DOHH2 (cell line): ENCODE measurements at regions not wholly inside any gene's neighbourhood (a gene's known extent, or its start where the extent isn't known, plus 50 kb on each side); places are given as distances from the start of the nearest gene placed in this dataset.

ENCODE experiments used
- H3F3A ChIP-seq: fragments of 200-600 bp; sonication (generic), shearing (Covaris generic); 2 replicates; pipeline ENCODE4 v1.6.0; 2016; ENCODE audit warnings: antibody characterized with exemption, mild to moderate bottlenecking; ENCODE audit not compliant: control insufficient read depth, insufficient read depth
- H3K27ac ChIP-seq: fragments of 200-600 bp; sonication (generic); 2 replicates; pipeline ENCODE4 v1.5.1; 2014; ENCODE audit warnings: low read depth, mild to moderate bottlenecking, low read length, moderate library complexity
- H3K27me3 ChIP-seq: fragments of 200-600 bp; sonication (generic); 2 replicates; pipeline ENCODE4 v1.6.1; 2014; ENCODE audit warnings: mild to moderate bottlenecking, low read length, mixed read lengths; ENCODE audit not compliant: control insufficient read depth
- H3K36me3 ChIP-seq: fragments of 200-600 bp; sonication (generic); 2 replicates; pipeline ENCODE4 v1.6.1; 2014; ENCODE audit warnings: mild to moderate bottlenecking, low read length, moderate library complexity, mixed read lengths; ENCODE audit not compliant: control insufficient read depth
- H3K4me1 ChIP-seq: fragments of 200-600 bp; sonication (generic); 2 replicates; pipeline ENCODE4 v1.6.1; 2014; ENCODE audit warnings: mild to moderate bottlenecking, low read length, mixed read lengths; ENCODE audit not compliant: control insufficient read depth
- H3K4me2 ChIP-seq: fragments of 200-600 bp; sonication (generic); 2 replicates; pipeline ENCODE4 v1.6.0; 2014; ENCODE audit warnings: mild to moderate bottlenecking, low read length, moderate library complexity
- H3K4me3 ChIP-seq: fragments of 200-600 bp; sonication (generic); 2 replicates; pipeline ENCODE4 v1.5.1; 2014; ENCODE audit warnings: mild to moderate bottlenecking, low read length, mixed read lengths
- H3K79me2 ChIP-seq: fragments of 200-600 bp; sonication (generic); 2 replicates; pipeline ENCODE4 v1.6.1; 2014; ENCODE audit warnings: mild to moderate bottlenecking, low read length, mixed read lengths; ENCODE audit not compliant: control insufficient read depth
- H3K9me2 ChIP-seq: fragments of 200-600 bp; sonication (generic); replicated peaks from 2 replicates; pipeline ENCODE4 v1.6.1; 2014; ENCODE audit warnings: mild to moderate bottlenecking, low read length, mixed read lengths; ENCODE audit not compliant: control insufficient read depth
- H3K9me3 ChIP-seq: fragments of 200-600 bp; sonication (generic); 2 replicates; pipeline ENCODE4 v1.6.1; 2014; ENCODE audit warnings: antibody characterized with exemption, low read length, mixed read lengths; ENCODE audit not compliant: control insufficient read depth, insufficient read depth
- H4K20me1 ChIP-seq: fragments of 200-600 bp; sonication (generic); 2 replicates; pipeline ENCODE4 v1.6.0; 2014; ENCODE audit warnings: low read depth, mild to moderate bottlenecking, antibody characterized with exemption, low read length, moderate library complexity; ENCODE audit not compliant: control insufficient read depth, insufficient read depth
- EZH2phosphoT487 ChIP-seq: fragments of 200-600 bp; sonication (generic); IDR thresholded peaks from 2 replicates; pipeline ENCODE4 v1.6.1; 2017; ENCODE audit warnings: borderline replicate concordance, mild to moderate bottlenecking, antibody characterized with exemption, low read length, moderate library complexity, mixed read lengths
- TF ChIP-seq, protein P1 (sequence below): fragments of 200-600 bp; sonication (generic); IDR thresholded peaks from one replicate; pipeline ENCODE4 v1.5.1; 2014; ENCODE audit warnings: antibody characterized with exemption, mild to moderate bottlenecking, low read depth, low read length; ENCODE audit not compliant: poor library complexity, severe bottlenecking

DNA sequence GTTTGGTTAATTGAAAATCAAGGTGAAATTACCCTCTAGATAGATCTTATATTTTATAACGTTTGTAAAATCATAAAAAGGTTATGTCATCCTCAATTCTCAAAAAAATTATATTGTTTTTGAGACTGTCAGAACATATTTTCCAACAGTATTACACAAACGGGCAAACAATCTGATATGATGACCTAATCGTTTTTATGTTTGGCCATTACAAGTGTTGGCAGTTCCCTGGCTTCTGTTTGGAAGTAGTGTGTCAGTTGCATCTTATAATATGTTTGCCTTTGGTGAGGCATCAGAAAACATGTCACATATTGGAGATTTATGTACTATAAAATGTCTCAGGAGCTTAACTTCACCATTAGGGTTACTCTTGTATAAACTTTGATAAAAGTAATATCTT lies 308.1 kb upstream of the EPHA7 start:
- Histone ChIP-seq H3K4me3 (no peak overlapping the region), H3K79me2 (no peaks in the 10 kb centered on the region), H3K27ac (no peak overlapping the region), H3K36me3 (no peaks in the 10 kb centered on the region), H3F3A (no peaks in the 10 kb centered on the region), H3K9me3 (no peaks in the 10 kb centered on the region), H3K27me3 (no peaks in the 10 kb centered on the region), H3K9me2 (no peaks in the 10 kb centered on the region), H4K20me1 (no peaks in the 10 kb centered on the region), H3K4me2 (no peak overlapping the region), H3K4me1 (no peaks in the 10 kb centered on the region)
- TF ChIP-seq, protein P1, sequence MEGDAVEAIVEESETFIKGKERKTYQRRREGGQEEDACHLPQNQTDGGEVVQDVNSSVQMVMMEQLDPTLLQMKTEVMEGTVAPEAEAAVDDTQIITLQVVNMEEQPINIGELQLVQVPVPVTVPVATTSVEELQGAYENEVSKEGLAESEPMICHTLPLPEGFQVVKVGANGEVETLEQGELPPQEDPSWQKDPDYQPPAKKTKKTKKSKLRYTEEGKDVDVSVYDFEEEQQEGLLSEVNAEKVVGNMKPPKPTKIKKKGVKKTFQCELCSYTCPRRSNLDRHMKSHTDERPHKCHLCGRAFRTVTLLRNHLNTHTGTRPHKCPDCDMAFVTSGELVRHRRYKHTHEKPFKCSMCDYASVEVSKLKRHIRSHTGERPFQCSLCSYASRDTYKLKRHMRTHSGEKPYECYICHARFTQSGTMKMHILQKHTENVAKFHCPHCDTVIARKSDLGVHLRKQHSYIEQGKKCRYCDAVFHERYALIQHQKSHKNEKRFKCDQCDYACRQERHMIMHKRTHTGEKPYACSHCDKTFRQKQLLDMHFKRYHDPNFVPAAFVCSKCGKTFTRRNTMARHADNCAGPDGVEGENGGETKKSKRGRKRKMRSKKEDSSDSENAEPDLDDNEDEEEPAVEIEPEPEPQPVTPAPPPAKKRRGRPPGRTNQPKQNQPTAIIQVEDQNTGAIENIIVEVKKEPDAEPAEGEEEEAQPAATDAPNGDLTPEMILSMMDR = no peak
- no peak for TF ChIP-seq EZH2phosphoT487

DNA sequence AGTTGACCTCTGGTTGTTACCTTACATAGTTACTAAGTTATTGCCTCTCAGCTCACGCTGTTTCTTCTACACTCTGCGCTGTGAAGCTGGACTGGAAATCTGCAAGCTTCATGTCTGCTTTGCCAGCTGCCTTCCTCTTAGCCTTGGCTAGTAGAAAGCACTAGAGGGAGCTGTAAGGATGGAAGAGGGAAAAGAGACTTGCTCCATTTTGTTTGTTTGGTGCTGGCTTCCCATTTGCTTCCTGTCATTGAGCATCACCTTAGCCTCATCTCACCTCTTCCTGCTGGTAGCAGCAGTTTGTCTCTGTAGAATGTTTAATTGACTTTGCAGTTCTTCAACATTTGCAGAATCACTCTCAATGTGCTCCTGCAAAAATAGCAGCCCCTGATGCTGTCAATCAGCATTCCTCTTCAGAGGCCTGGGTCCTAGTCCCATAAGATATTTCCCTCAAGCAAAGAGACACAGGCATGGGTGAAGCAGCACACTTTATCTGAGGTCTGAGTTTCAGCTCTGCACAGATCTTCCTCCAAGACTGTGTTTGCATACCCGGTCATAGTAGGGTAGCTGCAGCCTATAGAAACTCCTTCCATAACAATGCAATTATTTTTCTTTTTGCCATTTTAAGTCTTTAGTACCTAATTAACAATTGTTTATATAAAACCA lies 302.2 kb upstream of the EPHA7 start:
- no peaks in the 10 kb centered on the region for H3K9me2 ChIP-seq
- no peak overlapping the region for H3K4me2 ChIP-seq
- no peaks in the 10 kb centered on the region for H3K4me1 ChIP-seq
- H3K27me3 ChIP-seq = no peaks in the 10 kb centered on the region
- H4K20me1 ChIP-seq = no peaks in the 10 kb centered on the region
- H3K9me3 ChIP-seq = no peaks in the 10 kb centered on the region
- no peaks in the 10 kb centered on the region for H3K36me3 ChIP-seq
- H3K79me2 ChIP-seq = no peaks in the 10 kb centered on the region
- no peak overlapping the region for H3K4me3 ChIP-seq
- no peak for TF ChIP-seq EZH2phosphoT487
- H3K27ac ChIP-seq = no peak overlapping the region
- H3F3A ChIP-seq = no peaks in the 10 kb centered on the region

GRCh38 chr6:93713974-93714373 lies 294.6 kb upstream of the EPHA7 start:
- Histone ChIP-seq H3K27ac (no peak overlapping the region), H3K9me3 (peaks cover 6% of the 10 kb centered on the region; the same call in 1 of the 2 replicates), H3K9me2 (no peaks in the 10 kb centered on the region), H3K4me3 (no peak overlapping the region), H3F3A (no peaks in the 10 kb centered on the region), H3K79me2 (no peaks in the 10 kb centered on the region), H3K36me3 (no peaks in the 10 kb centered on the region), H4K20me1 (no peaks in the 10 kb centered on the region), H3K4me2 (no peak overlapping the region), H3K4me1 (no peaks in the 10 kb centered on the region), H3K27me3 (no peaks in the 10 kb centered on the region)
- TF ChIP-seq EZH2phosphoT487 = no peak
- TF ChIP-seq, protein P1 = no peak

DNA sequence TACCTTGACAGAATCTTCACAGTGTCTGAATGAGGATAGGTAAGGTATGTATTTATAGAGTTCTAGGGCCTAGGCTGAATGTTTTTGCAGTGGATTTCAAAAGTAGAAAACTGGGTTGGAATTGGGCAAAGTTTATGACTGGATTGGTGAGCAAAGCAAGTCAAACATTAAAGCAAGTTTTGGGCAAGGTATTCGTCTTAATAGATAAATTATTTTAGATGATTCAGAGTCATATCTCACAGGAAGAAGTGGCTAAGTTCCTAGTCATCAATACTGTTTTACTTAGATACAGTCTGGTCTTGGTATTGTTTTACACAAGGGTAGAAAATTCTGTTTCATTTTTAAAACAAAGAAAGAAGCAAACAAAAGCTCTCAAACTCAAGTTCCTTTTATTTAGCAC lies 284.1 kb upstream of the EPHA7 start:
- Histone ChIP-seq H3K27ac (no peak overlapping the region), H4K20me1 (no peaks in the 10 kb centered on the region), H3K27me3 (no peaks in the 10 kb centered on the region), H3K36me3 (no peaks in the 10 kb centered on the region), H3K4me3 (no peak overlapping the region), H3K4me1 (no peaks in the 10 kb centered on the region), H3K9me3 (no peaks in the 10 kb centered on the region; the same call in 1 of the 2 replicates), H3K79me2 (no peaks in the 10 kb centered on the region), H3F3A (no peaks in the 10 kb centered on the region), H3K9me2 (no peaks in the 10 kb centered on the region), H3K4me2 (no peak overlapping the region)
- TF ChIP-seq, protein P1 = no peak
- no peak for TF ChIP-seq EZH2phosphoT487
